NCI-H146 treated with DMSO at 0.1 percent for 48 hours (cell line): ENCODE measurements at regions not wholly inside any gene's neighbourhood (a gene's known extent, or its start where the extent isn't known, plus 50 kb on each side); places are given as distances from the start of the nearest gene placed in this dataset.

Source experiments
- DNase-seq: peaks from one replicate; lab custom pipeline; 2025; ENCODE audit not compliant: unreplicated experiment; lab: John Stamatoyannopoulos, UW

GRCh38 chr19:28217022-28217421 is 995.9 kb downstream of the UQCRFS1 start:
- DNase-seq, result no peak

GRCh38 chr19:28213470-28214082 is 999.4 kb downstream of the UQCRFS1 start:
- DNase-seq, result no peak

- DNase-seq, result no peak
Measured at GRCh38 chr19:28210886-28211285, 1002.1 kb downstream of the UQCRFS1 start.

GRCh38 chr19:28208745-28209144 is 1004.2 kb downstream of the UQCRFS1 start:
- DNase-seq, result no peak

GRCh38 chr19:28207244-28207643 is 1005.7 kb downstream of the UQCRFS1 start:
- no peak for DNase-seq

- no peak for DNase-seq
Measured at GRCh38 chr19:28201462-28201943, 1011.4 kb downstream of the UQCRFS1 start.

GRCh38 chr19:28199323-28199722 is 1013.6 kb downstream of the UQCRFS1 start:
- no peak for DNase-seq

GRCh38 chr19:28196961-28197360 is 1016.0 kb downstream of the UQCRFS1 start:
- DNase-seq, result no peak

- no peak for DNase-seq
Measured at GRCh38 chr19:28196101-28196500, 1016.9 kb downstream of the UQCRFS1 start.

- DNase-seq, result no peak
Measured at GRCh38 chr19:28185646-28186045, 1027.3 kb downstream of the UQCRFS1 start.

- DNase-seq, result no peak
Measured at GRCh38 chr19:28184997-28185396, 1028.0 kb downstream of the UQCRFS1 start.

- no peak for DNase-seq
Measured at GRCh38 chr19:28176193-28176592, 1036.8 kb downstream of the UQCRFS1 start.

GRCh38 chr19:28171983-28172382 is 1041.0 kb downstream of the UQCRFS1 start:
- no peak for DNase-seq

- DNase-seq, result no peak
Measured at GRCh38 chr19:28170066-28170465, 1042.9 kb downstream of the UQCRFS1 start.

- no peak for DNase-seq
Measured at GRCh38 chr19:28169168-28169887, 1043.6 kb downstream of the UQCRFS1 start.

GRCh38 chr19:28168557-28168956 is 1044.4 kb downstream of the UQCRFS1 start:
- no peak for DNase-seq

- no peak for DNase-seq
Measured at GRCh38 chr19:28166025-28166424, 1046.9 kb downstream of the UQCRFS1 start.

- no peak for DNase-seq
Measured at GRCh38 chr19:28164214-28164613, 1048.7 kb downstream of the UQCRFS1 start.

GRCh38 chr19:28159065-28159464 is 1053.9 kb downstream of the UQCRFS1 start:
- DNase-seq, result no peak

GRCh38 chr19:28155265-28155664 is 1057.7 kb downstream of the UQCRFS1 start:
- no peak for DNase-seq

- DNase-seq, result no peak
Measured at GRCh38 chr19:28154077-28154476, 1058.9 kb downstream of the UQCRFS1 start.

- no peak for DNase-seq
Measured at GRCh38 chr19:28153123-28153522, 1059.8 kb downstream of the UQCRFS1 start.

- DNase-seq, result no peak
Measured at GRCh38 chr19:28152195-28152594, 1060.8 kb downstream of the UQCRFS1 start.
